ENCODE measurements at regions not wholly inside any gene's neighbourhood (a gene's known extent, or its start where the extent isn't known, plus 50 kb on each side); places are given as distances from the start of the nearest gene placed in this dataset.
"Not testable (repeated sequence)": the region's sequence is repeated elsewhere in the genome, so short reads cannot be mapped to it uniquely, and the experiment has no call there.

DNA sequence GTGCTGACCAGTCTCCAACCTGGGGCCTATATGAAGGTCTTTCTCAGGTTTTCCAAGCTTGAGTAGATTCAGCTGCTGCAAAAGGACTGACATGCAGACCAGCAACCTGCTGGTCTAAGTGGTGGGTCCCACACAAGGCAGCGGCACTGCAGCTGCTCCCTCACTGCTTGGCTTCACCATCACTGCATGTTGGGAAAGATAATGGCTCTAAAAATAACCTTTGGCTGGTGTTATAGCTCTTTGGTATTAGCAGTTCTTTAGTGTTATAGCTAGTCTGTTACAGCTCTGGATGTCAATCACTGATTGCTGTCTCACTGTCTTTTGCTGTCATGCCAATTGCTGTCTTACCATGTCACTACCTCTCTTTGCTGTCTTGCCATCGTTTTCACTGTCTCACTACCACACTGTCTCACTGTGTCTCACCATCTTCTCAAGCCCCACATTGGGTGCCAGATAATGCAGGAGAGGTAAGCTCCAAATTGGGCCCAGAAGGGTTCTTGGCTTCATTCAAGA lies 726.4 kb downstream of the TENT5A start:
- H3K27ac Mint-ChIP-seq: no peak overlapping the region
- H3K36me3 Mint-ChIP-seq (ENCODE audit: low read depth): no peaks in the 10 kb centered on the region
- ChIA-PET CTCF (no interaction called here), POLR2A (no interaction called here)
- H3K9me3 Mint-ChIP-seq: peaks cover 12% of the 10 kb centered on the region
- DNase-seq: no peak
- no peak overlapping the region for H3K4me3 Mint-ChIP-seq
- no peaks in the 10 kb centered on the region for H3K27me3 Mint-ChIP-seq
- H3K4me1 Mint-ChIP-seq: no peaks in the 10 kb centered on the region

- Mint-ChIP-seq H3K27me3 (no peaks in the 10 kb centered on the region), H3K9me3 (peaks cover 12% of the 10 kb centered on the region), H3K27ac (no peak overlapping the region), H3K36me3 (ENCODE audit: low read depth) (no peaks in the 10 kb centered on the region), H3K4me1 (no peaks in the 10 kb centered on the region), H3K4me3 (no peak overlapping the region)
- POLR2A ChIA-PET: no interaction called here
- DNase-seq: no peak
- CTCF ChIA-PET: no interaction called here
Measured at GRCh38 chr6:81023709-81024108, 728.8 kb downstream of the TENT5A start.

DNA sequence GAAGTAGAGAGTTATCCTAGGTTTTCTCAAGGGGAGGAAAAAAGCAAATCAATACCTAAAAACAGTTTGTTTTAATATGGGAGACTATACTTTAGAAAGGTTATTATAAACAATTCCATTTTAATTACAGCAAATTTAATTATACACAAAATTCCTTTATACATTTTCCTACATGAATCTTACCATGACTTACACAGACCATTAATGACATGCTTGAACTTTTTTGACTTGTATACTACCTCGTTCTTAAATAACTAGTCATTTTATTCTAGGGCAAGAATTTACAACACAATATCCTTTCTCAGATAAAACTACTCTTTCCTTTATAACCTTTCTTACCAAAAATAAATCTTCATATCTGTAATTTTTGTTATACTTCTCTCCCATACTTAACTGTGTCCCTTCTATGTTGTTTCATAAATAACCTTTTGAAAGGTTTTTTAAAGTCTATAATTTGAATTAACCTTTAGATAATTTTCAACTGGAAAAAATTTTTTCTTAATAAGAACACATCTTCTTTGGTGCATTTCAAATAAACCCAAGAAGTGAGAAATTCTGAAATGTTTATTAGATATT lies 729.4 kb downstream of the TENT5A start:
- H3K27ac Mint-ChIP-seq: no peak overlapping the region
- H3K36me3 Mint-ChIP-seq (ENCODE audit: low read depth): no peaks in the 10 kb centered on the region
- ChIA-PET CTCF (no interaction called here), POLR2A (no interaction called here)
- H3K27me3 Mint-ChIP-seq: no peaks in the 10 kb centered on the region
- H3K9me3 Mint-ChIP-seq: peaks cover 10% of the 10 kb centered on the region
- H3K4me3 Mint-ChIP-seq: no peak overlapping the region
- no peaks in the 10 kb centered on the region for H3K4me1 Mint-ChIP-seq
- no peak for DNase-seq

GRCh38 chr6:81017586-81017985 lies 734.9 kb downstream of the TENT5A start:
- H3K36me3 Mint-ChIP-seq (ENCODE audit: low read depth); DNase-seq; H3K27ac Mint-ChIP-seq; CTCF ChIA-PET; POLR2A ChIA-PET; H3K4me1 Mint-ChIP-seq; H3K27me3 Mint-ChIP-seq; H3K4me3 Mint-ChIP-seq; H3K9me3 Mint-ChIP-seq: not testable (repeated sequence)

- Mint-ChIP-seq H3K4me3 (no peak overlapping the region), H3K36me3 (ENCODE audit: low read depth) (no peaks in the 10 kb centered on the region), H3K9me3 (peaks cover 7% of the 10 kb centered on the region), H3K27ac (no peak overlapping the region), H3K27me3 (no peaks in the 10 kb centered on the region), H3K4me1 (no peaks in the 10 kb centered on the region)
- ChIA-PET CTCF (no interaction called here), POLR2A (no interaction called here)
- no peak for DNase-seq
Measured at GRCh38 chr6:81003894-81004293, 748.6 kb downstream of the TENT5A start.

DNA sequence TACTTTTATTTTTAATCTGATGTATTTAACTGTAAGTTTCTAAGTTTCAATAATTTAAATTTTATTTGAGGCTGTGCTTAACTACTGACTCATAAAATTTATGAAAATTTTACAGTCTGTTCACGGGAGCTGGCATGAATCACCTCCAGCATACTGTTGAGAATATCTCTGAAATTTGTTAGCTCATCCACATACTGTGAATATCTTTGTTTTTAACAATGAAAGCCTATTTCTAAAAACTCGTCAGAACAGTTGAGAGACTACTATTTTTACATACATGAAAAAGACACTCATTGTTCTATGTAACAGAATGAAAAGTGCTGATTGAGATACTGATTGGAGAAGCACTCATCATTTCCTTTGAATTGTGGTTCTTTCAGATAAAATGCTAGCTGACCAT lies 749.3 kb downstream of the TENT5A start:
- DNase-seq: no peak
- no peaks in the 10 kb centered on the region for H3K27me3 Mint-ChIP-seq
- CTCF ChIA-PET: no interaction called here
- H3K27ac Mint-ChIP-seq: no peak overlapping the region
- POLR2A ChIA-PET: no interaction called here
- peaks cover 7% of the 10 kb centered on the region for H3K9me3 Mint-ChIP-seq
- H3K4me3 Mint-ChIP-seq: no peak overlapping the region
- no peaks in the 10 kb centered on the region for H3K4me1 Mint-ChIP-seq
- H3K36me3 Mint-ChIP-seq (ENCODE audit: low read depth): no peaks in the 10 kb centered on the region

GRCh38 chr6:81002126-81002525 lies 750.4 kb downstream of the TENT5A start:
- H3K9me3 Mint-ChIP-seq: peaks cover 7% of the 10 kb centered on the region
- H3K4me3 Mint-ChIP-seq: no peak overlapping the region
- H3K4me1 Mint-ChIP-seq: no peaks in the 10 kb centered on the region
- no peaks in the 10 kb centered on the region for H3K36me3 Mint-ChIP-seq (ENCODE audit: low read depth)
- H3K27me3 Mint-ChIP-seq: no peaks in the 10 kb centered on the region
- no peak for DNase-seq
- CTCF ChIA-PET: no interaction called here
- POLR2A ChIA-PET: no interaction called here
- H3K27ac Mint-ChIP-seq: no peak overlapping the region

DNA sequence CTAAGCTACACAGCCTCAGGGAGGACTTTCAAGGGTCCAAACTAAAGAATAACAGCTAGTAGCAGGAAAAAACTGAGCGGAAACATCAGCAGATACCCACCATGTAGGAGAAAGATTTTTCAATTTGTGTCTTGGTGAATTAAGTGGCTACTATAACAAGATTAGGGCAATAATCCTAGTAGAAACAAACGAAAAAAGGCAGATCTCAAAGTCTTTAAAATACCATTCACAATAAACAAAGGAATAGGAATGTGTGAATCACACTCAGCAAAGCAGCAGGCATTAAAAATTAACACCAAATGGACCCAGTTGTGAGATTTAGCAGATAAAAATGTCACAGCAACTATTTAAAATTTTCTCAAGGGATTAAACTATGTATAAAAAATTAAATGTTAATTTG lies 761.2 kb downstream of the TENT5A start:
- POLR2A ChIA-PET: no interaction called here
- no peaks in the 10 kb centered on the region for H3K27me3 Mint-ChIP-seq
- H3K36me3 Mint-ChIP-seq (ENCODE audit: low read depth): no peaks in the 10 kb centered on the region
- no peak for DNase-seq
- no peak overlapping the region for H3K4me3 Mint-ChIP-seq
- CTCF ChIA-PET: no interaction called here
- no peaks in the 10 kb centered on the region for H3K4me1 Mint-ChIP-seq
- H3K9me3 Mint-ChIP-seq: peaks cover 6% of the 10 kb centered on the region
- H3K27ac Mint-ChIP-seq: no peak overlapping the region

DNA sequence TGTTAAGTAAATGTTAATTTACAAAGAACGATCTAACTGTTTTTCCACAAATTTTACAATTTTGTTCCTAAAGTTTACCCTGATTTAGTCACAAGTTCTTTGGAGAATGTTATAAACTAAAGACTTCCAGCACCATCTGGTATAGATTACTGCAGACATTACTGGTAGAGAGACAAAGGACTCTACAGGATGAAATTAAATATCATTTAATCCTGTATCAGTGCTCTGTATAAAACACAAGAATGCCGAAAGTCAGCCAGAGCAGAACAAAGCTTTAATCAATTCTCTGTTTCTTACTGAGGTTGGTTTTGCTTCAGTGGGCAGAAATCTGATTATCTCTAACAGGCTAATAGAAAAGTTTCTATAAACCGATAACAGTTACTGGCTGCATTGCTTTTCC lies 763.6 kb downstream of the TENT5A start:
- POLR2A ChIA-PET: no interaction called here
- H3K4me1 Mint-ChIP-seq: no peaks in the 10 kb centered on the region
- no peak overlapping the region for H3K4me3 Mint-ChIP-seq
- no peak for DNase-seq
- H3K27me3 Mint-ChIP-seq: no peaks in the 10 kb centered on the region
- no peak overlapping the region for H3K27ac Mint-ChIP-seq
- CTCF ChIA-PET: no interaction called here
- H3K36me3 Mint-ChIP-seq (ENCODE audit: low read depth): no peaks in the 10 kb centered on the region
- peaks cover 2% of the 10 kb centered on the region for H3K9me3 Mint-ChIP-seq

DNA sequence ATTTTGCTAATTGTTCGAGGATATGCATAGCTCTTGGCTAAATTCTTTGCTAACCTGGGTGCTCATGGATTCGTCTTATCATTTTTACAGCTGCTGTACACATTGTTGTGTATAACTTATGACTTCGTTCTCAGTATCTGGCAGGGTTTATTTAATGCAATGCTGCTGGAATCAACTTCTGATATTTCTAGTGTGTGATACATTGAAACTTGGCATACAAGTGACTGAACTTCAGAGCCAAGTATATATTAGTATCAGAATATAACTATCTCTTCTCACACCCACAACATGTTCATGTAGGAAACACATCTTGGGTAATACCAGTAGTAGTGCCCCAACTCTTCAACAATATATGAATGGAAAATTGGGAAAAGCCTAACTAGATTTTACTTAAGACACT lies 764.2 kb downstream of the TENT5A start:
- Mint-ChIP-seq H3K27me3 (no peaks in the 10 kb centered on the region), H3K27ac (no peak overlapping the region), H3K9me3 (peaks cover 4% of the 10 kb centered on the region), H3K4me3 (no peak overlapping the region), H3K4me1 (no peaks in the 10 kb centered on the region), H3K36me3 (ENCODE audit: low read depth) (no peaks in the 10 kb centered on the region)
- no peak for DNase-seq
- ChIA-PET CTCF (no interaction called here), POLR2A (no interaction called here)

GRCh38 chr6:80981226-80981625 lies 771.3 kb downstream of the TENT5A start:
- H3K9me3 Mint-ChIP-seq; H3K4me3 Mint-ChIP-seq; DNase-seq; H3K27ac Mint-ChIP-seq; H3K36me3 Mint-ChIP-seq (ENCODE audit: low read depth); H3K4me1 Mint-ChIP-seq; CTCF ChIA-PET; H3K27me3 Mint-ChIP-seq; POLR2A ChIA-PET: not testable (repeated sequence)

- peaks cover 4% of the 10 kb centered on the region for H3K9me3 Mint-ChIP-seq
Measured at GRCh38 chr6:80976336-80976735, 776.1 kb downstream of the TENT5A start.

GRCh38 chr6:80974579-80974978 lies 777.9 kb downstream of the TENT5A start:
- H3K4me1 Mint-ChIP-seq: no peaks in the 10 kb centered on the region
- H3K9me3 Mint-ChIP-seq: peaks cover 4% of the 10 kb centered on the region
- H3K27me3 Mint-ChIP-seq: no peaks in the 10 kb centered on the region
- no peak for DNase-seq
- H3K4me3 Mint-ChIP-seq: no peak overlapping the region
- no peak overlapping the region for H3K27ac Mint-ChIP-seq
- CTCF ChIA-PET: no interaction called here
- H3K36me3 Mint-ChIP-seq (ENCODE audit: low read depth): no peaks in the 10 kb centered on the region
- POLR2A ChIA-PET: no interaction called here

More at GRCh38 chr6:80976336-80976735, 776.1 kb downstream of the TENT5A start:
- Mint-ChIP-seq H3K27ac (no peak overlapping the region), H3K27me3 (no peaks in the 10 kb centered on the region), H3K36me3 (ENCODE audit: low read depth) (no peaks in the 10 kb centered on the region), H3K4me3 (no peak overlapping the region), H3K4me1 (no peaks in the 10 kb centered on the region)
- DNase-seq: no peak
- POLR2A ChIA-PET: no interaction called here
- CTCF ChIA-PET: no interaction called here

DNA sequence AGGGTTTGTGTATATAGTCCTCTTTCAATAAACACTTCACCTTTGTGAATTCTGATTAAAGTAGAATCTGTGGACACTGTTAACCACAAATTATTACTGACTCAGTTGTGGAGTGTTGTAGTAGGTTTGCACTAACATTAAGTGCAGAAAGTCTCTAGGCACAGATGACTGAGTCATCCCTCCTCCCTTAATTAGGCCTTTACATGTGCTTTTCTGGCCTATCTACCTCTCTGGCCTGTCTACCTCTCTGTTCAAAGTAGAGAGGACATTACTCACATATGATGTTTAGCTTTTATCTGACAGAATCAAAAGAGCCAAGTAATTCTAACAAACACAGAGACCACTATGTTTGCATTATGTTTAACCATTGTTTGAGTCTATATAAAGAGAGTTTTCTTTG lies 783.0 kb downstream of the TENT5A start:
- Mint-ChIP-seq H3K36me3 (ENCODE audit: low read depth) (no peaks in the 10 kb centered on the region), H3K4me1 (no peaks in the 10 kb centered on the region), H3K9me3 (no peaks in the 10 kb centered on the region), H3K4me3 (no peak overlapping the region), H3K27me3 (no peaks in the 10 kb centered on the region), H3K27ac (no peak overlapping the region)
- no peak for DNase-seq
- ChIA-PET POLR2A (no interaction called here), CTCF (no interaction called here)

GRCh38 chr6:80967609-80968008 lies 784.9 kb downstream of the TENT5A start:
- POLR2A ChIA-PET: no interaction called here
- no peak for DNase-seq
- Mint-ChIP-seq H3K9me3 (no peaks in the 10 kb centered on the region), H3K4me1 (no peaks in the 10 kb centered on the region), H3K36me3 (ENCODE audit: low read depth) (no peaks in the 10 kb centered on the region), H3K27ac (no peak overlapping the region), H3K27me3 (no peaks in the 10 kb centered on the region), H3K4me3 (no peak overlapping the region)
- CTCF ChIA-PET: no interaction called here

All from activated CD4-positive, alpha-beta memory T cell treated with anti-CD3 and anti-CD28 coated beads, Interleukin-2, amount 10 ng/mL, durations not matched to agents 7 days and 5 days (primary cell).